CMK (cell line): ENCODE measurements at regions not wholly inside any gene's neighbourhood (a gene's known extent, or its start where the extent isn't known, plus 50 kb on each side); places are given as distances from the start of the nearest gene placed in this dataset.
"Not testable (repeated sequence)": the region's sequence is repeated elsewhere in the genome, so short reads cannot be mapped to it uniquely, and the experiment has no call there.

ENCODE experiments used
- DNase-seq: peaks from one replicate; pipeline ENCODE4 v3.0.0-alpha.2; 2010; ENCODE audit warnings: low read depth

DNA sequence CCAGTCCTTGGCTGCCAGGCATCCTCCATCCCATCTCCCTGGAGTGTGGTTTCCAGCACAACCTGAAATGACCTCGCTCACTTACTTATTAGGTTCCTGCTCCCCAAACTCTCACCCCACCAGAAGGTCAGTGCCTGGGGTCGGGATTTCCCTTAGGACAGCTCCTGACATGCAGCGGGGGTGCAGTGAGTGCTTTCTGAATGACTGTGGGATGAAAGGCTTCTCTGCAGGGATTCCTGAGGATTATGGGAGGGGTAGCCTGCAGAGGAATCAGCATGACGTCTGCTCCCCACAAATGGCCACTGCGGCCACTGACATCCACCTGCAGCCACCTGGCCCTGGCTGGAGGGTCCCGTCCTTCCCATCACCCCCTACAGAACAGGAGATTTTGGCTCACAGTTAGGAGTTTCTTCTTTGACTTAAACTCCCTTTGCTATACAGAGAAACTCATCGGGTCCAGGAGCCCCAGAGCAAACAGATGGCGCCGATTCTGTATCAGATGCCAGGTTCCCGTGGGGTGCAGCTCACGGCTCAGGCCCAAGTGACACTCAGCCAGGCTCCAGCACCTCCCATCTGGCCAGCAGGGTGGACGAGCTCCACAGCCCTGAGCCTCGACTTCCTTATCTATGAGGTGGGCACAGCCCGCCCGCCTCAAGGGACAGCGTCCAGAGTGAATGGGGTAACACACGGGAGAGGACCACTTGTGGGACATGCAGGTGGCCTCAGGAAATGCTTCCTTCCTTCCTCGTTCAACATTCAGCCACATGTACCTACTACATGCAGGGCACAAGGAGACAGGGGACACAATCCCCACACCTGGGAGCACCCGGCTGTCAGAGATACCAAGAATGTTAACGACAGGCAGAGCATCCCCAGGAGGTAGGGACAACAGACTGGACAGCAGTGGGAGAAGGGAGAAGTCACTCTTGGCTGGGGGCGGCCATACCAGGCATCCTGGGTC, 69.8 kb downstream of the RMI2 start:
- no peak for DNase-seq

DNA sequence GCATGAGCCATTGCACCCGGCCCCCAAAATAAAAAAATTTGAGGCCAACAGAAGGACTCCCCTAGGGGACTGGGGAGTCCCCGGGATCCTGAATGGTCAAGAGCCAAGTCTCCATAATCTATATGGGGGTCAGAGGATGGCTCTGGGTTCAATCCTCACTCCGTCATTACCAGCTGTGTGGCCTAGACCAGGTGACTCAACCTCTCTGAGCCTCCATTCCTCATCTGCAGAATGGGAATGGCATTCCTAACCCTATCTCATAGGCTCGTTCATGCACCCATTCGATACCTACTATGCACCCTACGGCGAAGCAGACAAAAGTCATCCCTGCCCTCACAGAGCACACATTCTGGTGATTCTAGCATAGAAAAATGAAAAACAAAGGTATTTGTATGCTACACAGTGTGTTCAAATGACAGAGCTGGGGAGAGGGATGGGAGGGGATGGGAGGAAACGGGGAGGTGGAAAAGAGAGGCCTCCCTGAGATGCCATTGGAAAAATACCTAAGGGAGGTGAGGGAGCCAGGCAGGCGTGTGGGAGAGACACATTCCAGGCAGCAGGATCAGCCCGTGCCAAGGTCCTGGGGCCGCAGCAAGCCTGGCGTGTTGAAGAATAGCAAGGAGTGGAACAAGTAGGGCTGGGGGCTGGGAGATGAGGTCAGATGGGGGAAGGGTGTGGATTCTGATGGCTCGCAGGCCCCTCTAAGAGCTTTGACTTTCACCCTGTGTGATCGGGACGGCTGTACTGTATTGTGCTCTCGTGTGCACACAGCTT, 71.2 kb downstream of the RMI2 start:
- no peak for DNase-seq

DNA sequence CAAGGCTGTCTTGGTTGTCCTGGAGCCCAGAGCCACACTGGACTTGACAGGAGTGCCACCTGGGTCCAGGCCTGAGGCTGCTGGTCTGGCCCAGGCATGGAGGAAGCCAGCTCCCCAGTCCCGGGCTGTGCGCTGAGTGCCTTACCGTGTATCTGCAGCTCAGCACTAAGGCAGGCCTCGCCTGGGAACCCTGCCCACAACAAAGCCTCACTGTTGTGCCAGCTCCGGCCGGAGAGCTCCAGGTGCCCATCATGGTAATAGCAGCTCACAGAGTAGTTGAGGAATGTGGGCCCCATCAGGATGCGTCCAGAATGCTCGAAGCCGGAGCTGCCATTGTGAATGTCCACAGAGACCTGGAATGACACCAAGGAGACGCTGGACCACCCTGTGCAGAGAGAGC, 72.2 kb downstream of the RMI2 start:
- no peak for DNase-seq

GRCh38 chr16:11418506-11418905, 73.2 kb downstream of the RMI2 start:
- no peak for DNase-seq

- not testable (repeated sequence) for DNase-seq
Measured at GRCh38 chr16:11420067-11420466, 74.8 kb downstream of the RMI2 start.

DNA sequence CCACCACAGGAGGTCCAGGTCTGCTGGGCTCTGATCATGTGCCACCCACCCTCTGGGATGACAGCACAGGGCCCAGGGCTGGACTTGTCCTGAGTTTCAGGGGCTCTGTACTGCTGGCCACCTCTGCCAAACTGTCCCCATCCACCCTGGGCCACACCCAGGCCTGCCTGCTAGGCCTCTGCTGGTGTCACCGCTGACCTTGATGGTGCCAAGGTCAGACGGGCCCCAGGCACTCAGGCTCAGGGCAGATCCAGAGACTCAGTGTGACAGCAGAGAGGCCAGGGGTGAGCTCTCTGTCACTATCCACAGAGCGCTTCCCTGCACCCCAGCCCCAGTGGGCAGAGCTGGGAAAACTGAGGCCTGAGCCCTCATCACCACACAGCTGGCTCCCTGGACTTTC, 75.6 kb downstream of the RMI2 start:
- DNase-seq = no peak

DNA sequence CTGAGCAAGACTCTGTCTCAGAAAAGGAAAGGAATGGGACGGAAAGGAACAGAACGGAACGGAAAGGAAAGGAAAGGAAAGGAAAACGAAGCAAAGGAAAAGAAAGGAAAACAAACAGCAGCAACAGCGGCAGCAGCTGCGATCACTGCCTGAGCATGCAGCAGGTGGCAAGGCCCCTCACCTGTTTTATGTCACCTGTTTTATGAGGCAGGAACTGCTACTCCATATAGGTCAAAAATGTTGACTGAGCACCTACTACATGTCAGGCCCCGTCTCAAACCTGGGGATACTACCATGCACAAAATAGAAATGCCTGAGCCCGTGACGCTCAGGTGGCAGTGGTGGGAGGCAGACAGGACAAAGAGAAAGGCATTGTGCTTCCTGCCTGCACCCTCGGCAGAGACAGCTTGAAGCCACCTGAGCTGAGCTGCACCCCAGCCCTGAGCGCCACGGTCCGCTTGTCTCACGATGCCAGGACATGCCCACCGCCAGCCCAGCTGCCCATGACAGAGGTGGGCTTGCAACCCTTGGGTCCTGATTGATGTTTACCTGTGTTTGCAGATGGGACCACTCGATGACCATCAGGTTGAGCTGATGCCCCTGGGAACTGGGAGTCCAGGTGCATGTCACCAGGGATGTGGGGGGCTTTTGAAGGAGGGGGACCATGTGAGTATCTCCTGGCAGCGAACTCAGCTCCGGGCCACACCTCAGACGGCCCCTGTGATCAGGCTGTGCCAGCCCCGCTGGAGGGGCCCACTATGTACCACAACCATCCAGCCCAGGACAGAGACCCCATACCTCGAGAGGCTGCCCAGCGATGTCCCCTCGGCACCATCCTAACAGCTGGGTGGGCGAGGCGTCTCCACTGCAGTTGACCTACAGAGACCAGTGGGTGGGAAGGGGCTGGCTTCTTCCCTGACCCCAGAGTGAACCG, 77.4 kb downstream of the RMI2 start:
- DNase-seq = no peak

- no peak for DNase-seq
Measured at GRCh38 chr16:11423315-11424117, 78.3 kb downstream of the RMI2 start.

DNA sequence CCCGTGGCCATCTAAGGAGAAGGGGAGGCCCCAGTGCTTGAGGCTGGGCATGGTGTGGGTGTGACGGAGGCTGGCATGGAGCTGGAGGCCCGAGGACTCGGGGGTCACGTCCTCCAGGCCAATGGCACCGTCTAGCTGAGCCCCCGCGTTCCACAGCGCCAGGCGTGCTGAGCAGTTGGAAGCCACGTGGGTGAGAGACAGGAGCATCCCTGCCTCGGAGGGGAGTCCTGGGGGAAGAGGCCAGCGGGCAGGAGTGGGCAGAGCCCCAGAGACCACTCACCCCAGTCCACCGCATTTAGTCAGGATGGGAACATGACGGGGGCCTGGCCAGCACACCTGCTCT, 78.8 kb downstream of the RMI2 start:
- no peak for DNase-seq

GRCh38 chr16:11425140-11425539, 79.9 kb downstream of the RMI2 start:
- DNase-seq = no peak

DNA sequence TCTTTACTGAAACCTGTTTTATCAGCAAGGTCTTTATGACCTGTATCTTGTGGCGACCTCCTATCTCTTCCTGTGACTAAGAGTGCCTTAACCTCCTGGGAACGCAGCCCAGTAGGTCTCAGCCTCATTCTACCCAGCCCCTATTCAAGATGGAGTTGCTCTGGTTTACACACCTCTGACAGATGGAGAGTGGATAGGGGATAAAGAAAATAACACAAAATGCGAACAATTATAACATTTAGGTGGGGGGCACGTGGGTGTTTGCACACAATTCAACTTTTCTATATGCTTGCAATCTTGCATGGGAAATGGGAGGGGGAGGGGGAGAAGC, 83.3 kb downstream of the RMI2 start:
- DNase-seq = no peak

DNA sequence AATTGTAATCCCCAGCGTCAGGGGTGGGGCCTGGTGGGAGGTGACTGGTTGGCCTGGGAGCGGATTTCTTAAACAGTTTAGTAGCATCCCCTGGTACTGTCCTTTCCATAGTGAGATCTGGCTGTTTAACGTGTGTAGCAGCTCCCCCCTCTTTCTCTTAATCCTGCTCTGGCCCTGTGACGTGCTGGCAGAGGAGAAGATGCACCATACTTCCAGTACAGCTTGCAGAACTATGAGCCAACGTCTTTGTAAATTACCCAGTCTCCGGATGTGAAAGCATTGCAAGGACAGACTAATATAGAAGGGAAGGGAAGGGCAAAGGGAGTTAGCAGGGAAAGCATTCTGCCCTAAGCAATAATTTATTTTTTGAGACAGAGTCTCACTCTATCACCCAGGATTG, 83.9 kb downstream of the RMI2 start:
- DNase-seq = no peak

DNA sequence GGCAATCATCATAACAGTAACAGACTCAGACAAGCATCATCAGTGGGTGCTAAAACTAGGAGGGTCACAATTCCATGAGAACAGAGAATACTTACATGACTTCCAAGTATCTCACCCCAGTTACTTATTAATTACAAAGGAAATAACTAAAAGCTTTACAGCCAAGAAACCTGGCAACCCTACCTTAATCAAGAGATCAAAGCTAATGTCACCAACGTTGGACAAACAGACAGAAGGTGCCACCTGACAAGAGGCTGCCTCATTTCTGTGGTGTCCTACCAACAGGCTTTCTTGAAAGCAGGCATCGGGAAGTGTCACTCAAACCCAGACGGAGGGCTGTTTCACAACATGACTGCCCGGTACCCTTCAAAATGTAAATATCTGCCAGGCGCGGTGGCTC, 84.6 kb downstream of the RMI2 start:
- no peak for DNase-seq

GRCh38 chr16:11430601-11431317, 85.5 kb downstream of the RMI2 start:
- no peak for DNase-seq

- no peak for DNase-seq
Measured at GRCh38 chr16:11431915-11432465, 86.7 kb downstream of the RMI2 start.

DNA sequence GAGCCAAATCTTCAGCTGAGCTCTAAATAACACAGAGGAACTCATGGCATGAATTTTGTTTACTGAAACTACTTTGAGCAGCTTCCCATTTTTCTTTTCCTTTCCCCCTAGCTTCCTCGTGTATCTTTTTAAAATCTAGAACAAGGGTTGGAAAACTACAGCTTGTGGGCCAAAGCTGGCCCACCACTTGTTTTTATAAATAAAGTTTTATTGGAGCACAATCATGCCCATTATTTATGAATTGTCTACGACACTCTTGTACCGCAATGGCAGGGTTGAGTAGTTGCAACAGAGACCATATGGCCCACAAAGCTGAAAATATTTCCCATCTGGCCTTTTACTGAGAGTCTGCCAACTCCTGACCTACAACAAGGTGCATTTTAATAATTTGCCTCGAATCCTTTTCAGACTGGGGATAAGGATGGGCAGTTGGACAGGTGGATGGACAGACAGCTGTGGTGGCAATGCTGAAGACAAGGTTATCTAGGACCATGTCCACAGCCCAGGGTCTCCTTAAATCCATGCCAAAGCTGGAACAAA, 87.7 kb downstream of the RMI2 start:
- no peak for DNase-seq

DNA sequence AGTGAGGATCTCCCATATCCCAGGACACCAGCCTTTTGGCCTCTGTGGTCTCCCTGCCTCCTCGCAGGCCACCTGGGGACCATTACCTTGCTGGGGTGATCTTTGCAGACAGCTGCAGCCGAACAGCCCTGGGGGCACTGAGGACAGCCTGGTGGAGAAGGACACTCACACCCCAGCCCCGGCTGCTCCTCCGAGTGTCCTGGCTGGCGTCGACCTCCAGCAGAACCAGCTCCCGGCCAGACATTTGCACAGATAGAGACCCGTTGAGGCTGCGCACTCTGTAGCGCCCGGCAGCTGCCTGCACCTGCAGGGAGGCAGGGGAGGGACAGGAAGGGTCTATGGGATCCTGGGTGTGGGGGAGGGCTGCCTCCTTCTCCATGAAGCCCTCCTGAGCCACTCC, 90.3 kb downstream of the RMI2 start:
- DNase-seq = no peak

DNA sequence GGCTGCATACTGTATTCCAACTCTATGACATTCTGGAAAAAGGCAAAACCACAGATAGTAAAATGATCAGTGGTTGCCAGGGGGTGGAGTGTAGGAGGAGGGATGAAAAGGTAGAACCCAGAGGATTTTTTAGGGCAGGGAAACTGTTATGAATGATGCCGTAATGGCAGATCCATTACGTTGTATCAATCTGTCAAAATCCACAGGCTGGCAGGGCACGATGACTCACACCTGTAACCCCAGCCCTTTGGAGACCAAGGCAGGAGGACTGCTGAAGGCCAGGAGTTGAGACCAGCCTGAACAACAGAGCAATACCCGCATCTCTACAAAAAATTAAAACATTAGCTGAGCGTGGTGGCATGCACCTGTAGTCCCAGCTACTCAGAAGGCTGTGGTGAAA, 91.8 kb downstream of the RMI2 start:
- no peak for DNase-seq

- DNase-seq = no peak
Measured at GRCh38 chr16:11439790-11440656, 94.8 kb downstream of the RMI2 start.
